RWPE1 (cell line): ENCODE measurements at regions not wholly inside any gene's neighbourhood (a gene's known extent, or its start where the extent isn't known, plus 50 kb on each side); places are given as distances from the start of the nearest gene placed in this dataset.

ENCODE experiments used
- CTCF ChIA-PET: fragments of 350-600 bp; sonication (Branson Sonifier 250); formaldehyde crosslinking; extraction: SDS; loops from one replicate; lab custom pipeline; 2021; lab: Yijun Ruan, JAX
- POLR2A ChIA-PET: fragments of 400-600 bp; formaldehyde crosslinking; extraction: SDS; loops from one replicate; lab custom pipeline; 2020; ENCODE audit warnings: antibody characterized with exemption; ENCODE audit not compliant: low non-redundant PET; lab: Yijun Ruan, JAX
- DNase-seq: peaks from one replicate; pipeline ENCODE4 v3.0.0; 2012; ENCODE audit warnings: low spot score
- H3K27ac ChIP-seq: fragments of 450-650 bp; 2 replicates; pipeline ENCODE4 v1.5.1; 2017
- TF ChIP-seq, protein P1 (sequence below): fragments of 450-650 bp; conservative IDR thresholded peaks from 2 replicates; pipeline ENCODE4 v1.5.1; 2017; ENCODE audit warnings: low read depth, mild to moderate bottlenecking

DNA sequence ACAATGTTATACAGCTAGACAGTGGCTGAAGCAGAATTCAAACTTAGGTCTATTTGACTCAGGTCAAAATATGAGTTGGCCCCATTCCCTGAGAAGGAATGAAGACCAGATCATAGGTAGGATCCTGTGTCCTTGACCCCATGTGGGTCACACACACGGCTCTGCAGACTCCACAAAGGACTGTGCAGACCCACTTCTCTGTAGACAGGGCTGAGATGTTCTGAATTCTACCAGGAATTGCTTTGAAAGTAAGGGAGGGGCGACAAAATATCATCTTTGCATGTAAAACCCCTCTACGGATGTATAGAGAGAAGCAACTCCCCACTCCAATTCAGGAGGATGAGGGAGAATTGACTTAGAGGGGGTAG lies 62.3 kb upstream of the CTIF start:
- TF ChIP-seq, protein P1, sequence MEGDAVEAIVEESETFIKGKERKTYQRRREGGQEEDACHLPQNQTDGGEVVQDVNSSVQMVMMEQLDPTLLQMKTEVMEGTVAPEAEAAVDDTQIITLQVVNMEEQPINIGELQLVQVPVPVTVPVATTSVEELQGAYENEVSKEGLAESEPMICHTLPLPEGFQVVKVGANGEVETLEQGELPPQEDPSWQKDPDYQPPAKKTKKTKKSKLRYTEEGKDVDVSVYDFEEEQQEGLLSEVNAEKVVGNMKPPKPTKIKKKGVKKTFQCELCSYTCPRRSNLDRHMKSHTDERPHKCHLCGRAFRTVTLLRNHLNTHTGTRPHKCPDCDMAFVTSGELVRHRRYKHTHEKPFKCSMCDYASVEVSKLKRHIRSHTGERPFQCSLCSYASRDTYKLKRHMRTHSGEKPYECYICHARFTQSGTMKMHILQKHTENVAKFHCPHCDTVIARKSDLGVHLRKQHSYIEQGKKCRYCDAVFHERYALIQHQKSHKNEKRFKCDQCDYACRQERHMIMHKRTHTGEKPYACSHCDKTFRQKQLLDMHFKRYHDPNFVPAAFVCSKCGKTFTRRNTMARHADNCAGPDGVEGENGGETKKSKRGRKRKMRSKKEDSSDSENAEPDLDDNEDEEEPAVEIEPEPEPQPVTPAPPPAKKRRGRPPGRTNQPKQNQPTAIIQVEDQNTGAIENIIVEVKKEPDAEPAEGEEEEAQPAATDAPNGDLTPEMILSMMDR: no peak
- H3K27ac ChIP-seq: no peak overlapping the region
- ChIA-PET CTCF (interaction anchor here (0.7 to 2.1 kb wide), 5 partner anchors 163 to 854 kb away, joined by 3 to 8 read pairs (median 5); no protein-coding TSS in a partner anchor), POLR2A (no interaction called here)
- DNase-seq: no peak

GRCh38 chr18:48475635-48476549 lies 62.9 kb upstream of the CTIF start:
- TF ChIP-seq, protein P1: peak; percentile 85
- no peak overlapping the region for H3K27ac ChIP-seq
- peak; percentile 55 for DNase-seq
- CTCF ChIA-PET: interaction anchor here (0.6 to 2.1 kb wide), 7 partner anchors 80 to 854 kb away, joined by 3 to 8 read pairs (median 4); no protein-coding TSS in a partner anchor
- POLR2A ChIA-PET: no interaction called here

GRCh38 chr18:48473816-48474215 lies 64.6 kb upstream of the ZBTB7C start:
- ChIA-PET POLR2A (no interaction called here), CTCF (no interaction called here)
- DNase-seq: no peak
- H3K27ac ChIP-seq: no peak overlapping the region
- TF ChIP-seq, protein P1: no peak

DNA sequence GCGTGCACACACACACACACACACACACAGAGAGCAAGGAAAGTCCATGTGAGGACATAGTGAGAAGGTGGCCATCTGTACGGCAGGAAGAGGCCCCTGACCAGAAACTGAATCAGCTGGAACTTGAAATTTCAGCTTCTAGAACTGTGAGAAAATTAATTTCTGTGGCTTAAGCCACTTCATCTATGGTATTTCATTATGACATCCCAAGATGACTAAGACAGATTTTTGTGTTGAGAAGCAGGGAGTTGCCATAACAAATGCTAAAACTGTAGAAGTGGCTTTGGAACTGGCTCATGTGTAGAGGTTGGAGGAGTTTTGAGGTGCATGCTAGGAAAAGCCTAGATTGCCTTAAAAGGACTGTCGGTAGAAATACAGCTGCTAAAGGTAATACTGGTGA lies 63.4 kb upstream of the ZBTB7C start:
- no peak overlapping the region for H3K27ac ChIP-seq
- TF ChIP-seq, protein P1: no peak
- CTCF ChIA-PET: no interaction called here
- POLR2A ChIA-PET: no interaction called here
- no peak for DNase-seq

DNA sequence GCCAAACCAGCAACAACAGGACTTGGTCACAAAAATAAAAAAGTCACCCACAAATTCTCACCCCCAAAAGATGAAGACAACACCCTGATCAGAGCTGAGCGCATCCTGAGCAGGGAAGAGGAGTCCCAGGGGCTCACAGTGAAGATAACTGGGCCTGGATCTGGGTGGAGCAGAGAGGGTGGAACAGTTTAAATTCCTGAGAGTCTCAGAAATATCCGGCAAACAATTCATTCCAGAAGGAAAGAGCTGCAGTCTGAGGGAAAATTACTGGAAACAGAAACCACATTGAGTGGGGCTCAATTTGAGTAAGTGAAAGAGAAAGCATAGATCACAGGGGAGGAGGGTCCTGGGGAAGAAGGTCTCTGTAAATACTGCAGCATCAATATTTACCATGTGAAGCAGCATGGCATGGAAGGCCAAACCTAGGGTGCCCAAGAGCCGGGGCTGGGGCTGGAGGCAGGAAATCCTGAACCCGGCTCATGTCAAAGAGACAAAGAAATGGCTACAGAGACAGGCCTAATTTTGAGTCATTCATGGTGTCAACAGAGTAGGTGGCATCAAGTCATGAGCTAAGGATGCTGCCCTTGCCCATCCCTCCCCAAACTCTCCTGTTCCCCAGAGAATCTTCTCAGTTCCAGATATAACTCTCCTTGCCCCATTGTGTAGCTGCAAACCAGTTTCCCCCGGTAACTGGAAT lies 61.4 kb upstream of the ZBTB7C start:
- CTCF ChIA-PET: no interaction called here

DNA sequence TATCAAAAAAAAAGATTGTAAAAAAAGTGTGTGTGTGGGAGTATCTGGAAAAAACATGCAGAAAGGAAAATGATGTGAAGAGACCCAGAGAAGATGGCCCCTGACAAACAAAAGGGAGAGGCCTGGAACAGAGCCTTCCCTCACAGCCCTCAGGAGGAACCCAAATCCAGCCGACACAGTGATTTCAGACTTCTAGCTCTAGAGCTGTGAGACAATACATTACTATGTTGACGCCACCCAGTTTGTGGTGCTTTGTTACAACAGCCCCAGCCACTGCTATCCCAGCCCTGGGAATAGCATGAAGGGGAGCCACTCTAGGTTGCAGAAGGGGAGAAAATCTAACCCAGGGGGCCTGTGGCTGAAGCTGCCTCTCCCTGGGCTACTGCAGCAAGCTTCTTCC lies 59.0 kb upstream of the ZBTB7C start:
- DNase-seq: no peak
- TF ChIP-seq, protein P1: no peak
- POLR2A ChIA-PET: no interaction called here
- no peak overlapping the region for H3K27ac ChIP-seq
- CTCF ChIA-PET: no interaction called here

More for the DNA sequence above, 61.4 kb upstream of the ZBTB7C start:
- POLR2A ChIA-PET: no interaction called here
- no peak overlapping the region for H3K27ac ChIP-seq
- TF ChIP-seq, protein P1: no peak
- no peak for DNase-seq
